ENCODE measurements at regions not wholly inside any gene's neighbourhood (a gene's known extent, or its start where the extent isn't known, plus 50 kb on each side); places are given as distances from the start of the nearest gene placed in this dataset.

DNA sequence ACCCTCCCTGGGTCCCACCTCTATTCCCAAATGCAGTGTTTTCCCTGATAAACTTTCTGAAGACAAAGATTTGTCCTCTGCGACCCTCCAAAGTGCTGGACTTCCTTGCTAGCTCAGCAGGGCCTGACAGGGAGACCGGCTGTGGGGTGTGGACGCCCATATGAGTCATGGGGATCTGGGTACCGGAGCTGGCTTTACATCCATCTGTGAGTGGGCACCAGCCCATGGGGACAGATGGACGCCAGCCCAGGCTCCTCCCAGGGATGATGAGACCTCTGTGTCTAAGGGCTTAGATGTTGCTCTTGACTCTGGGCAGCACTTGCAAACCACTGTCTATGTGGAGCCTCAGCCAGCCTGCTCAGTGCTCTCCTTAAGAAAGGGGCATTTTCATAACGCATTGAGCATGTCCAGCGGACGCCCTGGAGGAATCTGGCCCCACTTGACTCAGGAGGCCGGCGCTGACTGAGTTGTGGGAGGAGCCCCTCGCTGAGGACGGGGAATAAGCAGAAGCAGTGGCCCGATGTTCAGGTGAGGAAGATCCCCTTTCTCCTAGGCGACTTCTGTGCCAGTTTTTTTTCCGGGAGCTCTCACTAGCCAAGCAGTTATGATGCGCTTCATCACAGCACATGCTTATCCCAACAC is 229.4 kb upstream of the MYT1L start:
- WGBS, 2 donors: 77 to 78% methylated on average over 15 to 16 of the region's 16 CpGs
- DNase-seq (ENCODE audit: low spot score in 2 of 2): peak in 1 of 2 donors; percentile 56
- H3K4me3 ChIP-seq (ENCODE audit: low read depth, poor library complexity, severe bottlenecking): no peak overlapping the region
- intact Hi-C loops (cut with DNase I; ENCODE audit: low total_unique reads): no loop called here
- no peak for TF ChIP-seq POLR2A (IDR thresholded peaks at IDR 0.05)
- TF ChIP-seq, protein P1, sequence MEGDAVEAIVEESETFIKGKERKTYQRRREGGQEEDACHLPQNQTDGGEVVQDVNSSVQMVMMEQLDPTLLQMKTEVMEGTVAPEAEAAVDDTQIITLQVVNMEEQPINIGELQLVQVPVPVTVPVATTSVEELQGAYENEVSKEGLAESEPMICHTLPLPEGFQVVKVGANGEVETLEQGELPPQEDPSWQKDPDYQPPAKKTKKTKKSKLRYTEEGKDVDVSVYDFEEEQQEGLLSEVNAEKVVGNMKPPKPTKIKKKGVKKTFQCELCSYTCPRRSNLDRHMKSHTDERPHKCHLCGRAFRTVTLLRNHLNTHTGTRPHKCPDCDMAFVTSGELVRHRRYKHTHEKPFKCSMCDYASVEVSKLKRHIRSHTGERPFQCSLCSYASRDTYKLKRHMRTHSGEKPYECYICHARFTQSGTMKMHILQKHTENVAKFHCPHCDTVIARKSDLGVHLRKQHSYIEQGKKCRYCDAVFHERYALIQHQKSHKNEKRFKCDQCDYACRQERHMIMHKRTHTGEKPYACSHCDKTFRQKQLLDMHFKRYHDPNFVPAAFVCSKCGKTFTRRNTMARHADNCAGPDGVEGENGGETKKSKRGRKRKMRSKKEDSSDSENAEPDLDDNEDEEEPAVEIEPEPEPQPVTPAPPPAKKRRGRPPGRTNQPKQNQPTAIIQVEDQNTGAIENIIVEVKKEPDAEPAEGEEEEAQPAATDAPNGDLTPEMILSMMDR (IDR thresholded peaks at IDR 0.05): no peak

DNA sequence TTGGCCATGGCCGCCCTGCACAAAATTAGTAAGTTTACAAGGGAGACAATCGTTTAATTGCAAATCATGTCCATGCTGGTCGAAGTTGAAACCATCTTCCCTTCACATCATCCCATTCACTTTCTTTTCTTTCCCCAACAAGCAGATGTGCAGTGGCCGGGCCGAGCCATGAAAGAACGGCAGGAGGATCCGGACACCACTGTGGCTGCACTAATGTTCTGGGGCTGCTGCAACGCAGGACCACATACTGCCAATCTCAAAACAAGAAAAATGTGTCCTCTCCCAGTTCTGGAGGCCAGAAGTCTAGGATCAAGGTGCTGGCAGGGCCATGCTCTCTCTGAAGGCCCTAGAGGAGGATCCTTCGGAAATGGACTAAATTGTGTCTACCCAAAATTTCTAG is 227.4 kb upstream of the MYT1L start:
- TF ChIP-seq, protein P1 (IDR thresholded peaks at IDR 0.05): no peak
- no peak for TF ChIP-seq POLR2A (IDR thresholded peaks at IDR 0.05)
- DNase-seq (ENCODE audit: low spot score in 2 of 2): peak in 1 of 2 donors; percentile 39
- WGBS, 2 donors: 78 to 79% methylated on average over 9 of the region's 9 CpGs
- no peak overlapping the region for H3K4me3 ChIP-seq (ENCODE audit: low read depth, poor library complexity, severe bottlenecking)
- intact Hi-C loops (cut with DNase I; ENCODE audit: low total_unique reads): no loop called here

DNA sequence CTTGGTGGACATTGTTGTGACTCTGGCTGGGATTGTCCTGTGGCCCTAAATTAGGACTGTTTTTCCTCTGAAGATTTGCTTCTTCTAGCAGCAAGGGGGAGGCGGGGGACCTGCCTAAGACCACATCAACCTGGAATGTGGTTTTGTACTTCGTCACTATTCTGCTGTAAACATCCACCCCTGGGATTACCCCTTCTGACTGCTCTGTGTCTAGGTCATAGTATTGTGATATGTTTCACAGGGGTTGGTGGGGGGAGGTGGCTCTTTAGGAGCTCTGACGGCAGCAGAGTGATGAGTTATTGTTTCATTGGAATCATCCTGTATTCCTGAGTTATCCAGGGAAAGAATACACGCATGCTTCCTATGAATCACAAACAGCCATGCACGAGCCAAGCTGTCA is 226.4 kb upstream of the MYT1L start:
- no peak overlapping the region for H3K4me3 ChIP-seq (ENCODE audit: low read depth, poor library complexity, severe bottlenecking)
- WGBS, 2 donors: 70 to 71% methylated on average over 5 of the region's 5 CpGs
- intact Hi-C loops (cut with DNase I; ENCODE audit: low total_unique reads): no loop called here
- TF ChIP-seq, protein P1 (IDR thresholded peaks at IDR 0.05): no peak
- no peak for TF ChIP-seq POLR2A (IDR thresholded peaks at IDR 0.05)
- DNase-seq (ENCODE audit: low spot score in 2 of 2): peak in 1 of 2 donors; percentile 13

DNA sequence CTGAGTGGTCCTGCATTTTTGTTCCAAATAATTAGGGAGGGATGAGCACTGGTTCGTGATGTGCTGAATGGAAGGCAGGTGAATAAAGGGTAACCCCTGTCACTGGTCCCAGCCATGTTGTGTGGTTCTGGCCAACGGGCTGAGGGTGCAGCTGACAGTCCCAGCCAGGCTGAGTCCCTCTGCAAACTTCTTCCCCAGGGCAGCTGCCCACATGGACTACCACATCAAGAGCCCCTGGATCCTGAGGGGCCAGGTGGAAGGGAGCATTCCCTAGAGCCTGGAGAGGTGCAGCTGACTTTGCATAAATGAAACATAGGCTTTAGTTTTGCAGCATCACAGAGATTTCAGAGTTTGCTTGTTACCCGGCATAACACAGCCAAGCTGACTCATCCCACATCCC is 219.8 kb upstream of the MYT1L start:
- TF ChIP-seq, protein P1 (IDR thresholded peaks at IDR 0.05): no peak
- TF ChIP-seq POLR2A (IDR thresholded peaks at IDR 0.05): no peak
- no peak overlapping the region for H3K4me3 ChIP-seq (ENCODE audit: low read depth, poor library complexity, severe bottlenecking)
- peak in 1 of 2 donors; percentile 59 for DNase-seq (ENCODE audit: low spot score in 2 of 2)
- 70 to 84% methylated on average over 3 of the region's 3 CpGs for WGBS, 2 donors
- intact Hi-C loops (cut with DNase I; ENCODE audit: low total_unique reads): no loop called here

DNA sequence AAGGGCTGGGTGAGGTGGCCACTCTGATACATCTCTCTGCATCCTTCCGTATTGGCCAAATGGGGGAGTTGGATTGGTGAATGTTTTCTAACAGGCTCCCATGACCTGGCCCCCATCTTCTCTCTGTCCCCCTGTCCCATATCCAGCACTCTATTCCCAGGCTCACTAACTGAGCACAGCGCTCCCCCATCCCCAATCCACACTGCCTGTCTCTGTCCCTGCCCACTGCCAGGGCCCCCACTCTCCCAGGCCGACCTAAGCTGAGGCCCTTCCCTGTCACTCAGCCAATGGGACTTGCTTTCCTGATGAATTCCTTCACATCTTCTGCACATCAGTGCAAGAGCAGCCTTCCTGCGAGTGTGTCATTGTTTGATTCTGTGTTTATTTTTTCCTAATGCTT is 216.8 kb upstream of the MYT1L start:
- intact Hi-C loops (cut with DNase I; ENCODE audit: low total_unique reads): no loop called here
- no peak for TF ChIP-seq POLR2A (IDR thresholded peaks at IDR 0.05)
- TF ChIP-seq, protein P1 (IDR thresholded peaks at IDR 0.05): no peak
- no peak overlapping the region for H3K4me3 ChIP-seq (ENCODE audit: low read depth, poor library complexity, severe bottlenecking)
- DNase-seq (ENCODE audit: low spot score in 2 of 2): peak in 1 of 2 donors; percentile 58
- 71 to 78% methylated on average over 4 of the region's 4 CpGs for WGBS, 2 donors

DNA sequence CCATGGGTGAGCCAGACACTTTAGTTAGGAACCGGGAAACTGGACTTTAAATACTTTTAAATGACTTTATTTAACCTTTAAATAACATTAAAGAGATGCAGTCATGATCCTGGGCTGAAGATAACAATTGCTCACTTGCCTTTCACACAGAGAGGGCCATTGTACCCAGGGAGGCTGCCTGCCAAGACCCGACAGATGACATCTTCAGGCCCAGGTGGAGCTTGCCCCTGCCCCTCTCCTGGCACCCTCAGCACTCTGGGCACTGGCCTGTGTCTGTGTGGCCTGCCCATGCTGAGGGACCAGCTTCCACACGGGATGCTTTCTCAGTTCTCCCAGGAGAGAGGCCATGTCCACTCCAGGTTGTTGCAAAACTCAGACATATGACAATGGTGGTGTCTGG is 216.4 kb upstream of the MYT1L start:
- TF ChIP-seq POLR2A (IDR thresholded peaks at IDR 0.05): no peak
- TF ChIP-seq, protein P1 (IDR thresholded peaks at IDR 0.05): no peak
- intact Hi-C loops (cut with DNase I; ENCODE audit: low total_unique reads): no loop called here
- DNase-seq (ENCODE audit: low spot score in 2 of 2): peak in 1 of 2 donors; percentile 62
- 63 to 77% methylated on average over 3 of the region's 3 CpGs for WGBS, 2 donors
- no peak overlapping the region for H3K4me3 ChIP-seq (ENCODE audit: low read depth, poor library complexity, severe bottlenecking)

All from lower leg skin (tissue), 4 donors.